HEK293 (cell line): ENCODE measurements at regions not wholly inside any gene's neighbourhood (a gene's known extent, or its start where the extent isn't known, plus 50 kb on each side); places are given as distances from the start of the nearest gene placed in this dataset.

Experiments used
- YY1 ChIP-seq: fragments of 450-650 bp; formaldehyde crosslinking; IDR thresholded peaks from 2 replicates; pipeline ENCODE4 v1.5.1; 2018; ENCODE audit warnings: missing biosample characterization, missing genetic modification characterization
- ZNF174 ChIP-seq: fragments of 450-650 bp; formaldehyde crosslinking; IDR thresholded peaks from 2 replicates; pipeline ENCODE4 v1.5.0; 2017; ENCODE audit warnings: missing biosample characterization, mild to moderate bottlenecking, missing genetic modification characterization
- ZNF394 ChIP-seq: fragments of 450-650 bp; formaldehyde crosslinking; IDR thresholded peaks from 2 replicates; pipeline ENCODE4 v1.5.1; 2016; ENCODE audit warnings: missing biosample characterization, missing genetic modification characterization, mild to moderate bottlenecking, moderate library complexity, borderline replicate concordance
- ZNF510 ChIP-seq: fragments of 450-650 bp; formaldehyde crosslinking; IDR thresholded peaks from 2 replicates; pipeline ENCODE4 v1.5.1; 2018; ENCODE audit warnings: mild to moderate bottlenecking, missing genetic modification characterization, missing biosample characterization; ENCODE audit not compliant: insufficient replicate concordance
- ZNF530 ChIP-seq: fragments of 450-650 bp; formaldehyde crosslinking; IDR thresholded peaks from 2 replicates; pipeline ENCODE4 v1.5.1; 2016; ENCODE audit warnings: low read depth, missing biosample characterization, missing genetic modification characterization
- TF ChIP-seq, protein P1 (sequence below): fragments of 450-650 bp; formaldehyde crosslinking; IDR thresholded peaks from 2 replicates; pipeline ENCODE4 v1.5.1; 2016; ENCODE audit warnings: missing biosample characterization, missing genetic modification characterization
- TF ChIP-seq, protein P2 (sequence below): fragments of 450-650 bp; formaldehyde crosslinking; optimal IDR thresholded peaks from 2 replicates; pipeline ENCODE3; 2016; ENCODE audit warnings: missing biosample characterization, mild to moderate bottlenecking, missing genetic modification characterization
- TF ChIP-seq, protein P3 (sequence below): fragments of 450-650 bp; formaldehyde crosslinking; IDR thresholded peaks from 2 replicates; pipeline ENCODE4 v1.5.1; 2016; ENCODE audit warnings: missing biosample characterization, missing genetic modification characterization, low read depth

DNA sequence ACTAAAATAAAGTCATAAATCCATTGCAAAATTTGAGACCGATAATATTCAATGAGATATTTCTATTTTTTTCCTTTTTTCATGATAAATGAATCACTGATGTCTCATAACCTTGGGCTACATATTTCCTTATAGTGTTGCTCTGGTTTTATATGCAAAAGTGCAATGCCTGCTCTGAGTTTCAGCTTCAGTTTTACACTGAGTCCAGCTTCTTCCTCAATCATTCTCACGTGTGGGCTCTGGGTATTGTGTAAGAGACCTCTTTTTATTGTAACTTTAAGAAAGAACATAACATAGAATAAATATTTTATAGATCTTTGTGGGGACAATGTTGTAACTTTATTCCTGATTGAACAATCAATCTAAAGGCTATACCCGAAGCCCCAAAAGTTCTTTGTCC is 280.2 kb upstream of the EDNRB start:
- TF ChIP-seq, protein P1, sequence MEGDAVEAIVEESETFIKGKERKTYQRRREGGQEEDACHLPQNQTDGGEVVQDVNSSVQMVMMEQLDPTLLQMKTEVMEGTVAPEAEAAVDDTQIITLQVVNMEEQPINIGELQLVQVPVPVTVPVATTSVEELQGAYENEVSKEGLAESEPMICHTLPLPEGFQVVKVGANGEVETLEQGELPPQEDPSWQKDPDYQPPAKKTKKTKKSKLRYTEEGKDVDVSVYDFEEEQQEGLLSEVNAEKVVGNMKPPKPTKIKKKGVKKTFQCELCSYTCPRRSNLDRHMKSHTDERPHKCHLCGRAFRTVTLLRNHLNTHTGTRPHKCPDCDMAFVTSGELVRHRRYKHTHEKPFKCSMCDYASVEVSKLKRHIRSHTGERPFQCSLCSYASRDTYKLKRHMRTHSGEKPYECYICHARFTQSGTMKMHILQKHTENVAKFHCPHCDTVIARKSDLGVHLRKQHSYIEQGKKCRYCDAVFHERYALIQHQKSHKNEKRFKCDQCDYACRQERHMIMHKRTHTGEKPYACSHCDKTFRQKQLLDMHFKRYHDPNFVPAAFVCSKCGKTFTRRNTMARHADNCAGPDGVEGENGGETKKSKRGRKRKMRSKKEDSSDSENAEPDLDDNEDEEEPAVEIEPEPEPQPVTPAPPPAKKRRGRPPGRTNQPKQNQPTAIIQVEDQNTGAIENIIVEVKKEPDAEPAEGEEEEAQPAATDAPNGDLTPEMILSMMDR (tag by site-specific recombination): no peak
- TF ChIP-seq ZNF530: no peak
- TF ChIP-seq ZNF174 (tag by site-specific recombination): no peak
- TF ChIP-seq, protein P2, sequence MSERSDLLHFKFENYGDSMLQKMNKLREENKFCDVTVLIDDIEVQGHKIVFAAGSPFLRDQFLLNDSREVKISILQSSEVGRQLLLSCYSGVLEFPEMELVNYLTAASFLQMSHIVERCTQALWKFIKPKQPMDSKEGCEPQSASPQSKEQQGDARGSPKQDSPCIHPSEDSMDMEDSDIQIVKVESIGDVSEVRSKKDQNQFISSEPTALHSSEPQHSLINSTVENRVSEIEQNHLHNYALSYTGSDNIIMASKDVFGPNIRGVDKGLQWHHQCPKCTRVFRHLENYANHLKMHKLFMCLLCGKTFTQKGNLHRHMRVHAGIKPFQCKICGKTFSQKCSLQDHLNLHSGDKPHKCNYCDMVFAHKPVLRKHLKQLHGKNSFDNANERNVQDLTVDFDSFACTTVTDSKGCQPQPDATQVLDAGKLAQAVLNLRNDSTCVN: no peak
- TF ChIP-seq, protein P3, sequence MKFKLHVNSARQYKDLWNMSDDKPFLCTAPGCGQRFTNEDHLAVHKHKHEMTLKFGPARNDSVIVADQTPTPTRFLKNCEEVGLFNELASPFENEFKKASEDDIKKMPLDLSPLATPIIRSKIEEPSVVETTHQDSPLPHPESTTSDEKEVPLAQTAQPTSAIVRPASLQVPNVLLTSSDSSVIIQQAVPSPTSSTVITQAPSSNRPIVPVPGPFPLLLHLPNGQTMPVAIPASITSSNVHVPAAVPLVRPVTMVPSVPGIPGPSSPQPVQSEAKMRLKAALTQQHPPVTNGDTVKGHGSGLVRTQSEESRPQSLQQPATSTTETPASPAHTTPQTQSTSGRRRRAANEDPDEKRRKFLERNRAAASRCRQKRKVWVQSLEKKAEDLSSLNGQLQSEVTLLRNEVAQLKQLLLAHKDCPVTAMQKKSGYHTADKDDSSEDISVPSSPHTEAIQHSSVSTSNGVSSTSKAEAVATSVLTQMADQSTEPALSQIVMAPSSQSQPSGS (tag by site-specific recombination): no peak
- no peak for TF ChIP-seq YY1 (tag by site-specific recombination)
- TF ChIP-seq ZNF510: no peak
- TF ChIP-seq ZNF394: no peak
